K562 (cell line): ENCODE measurements at regions not wholly inside any gene's neighbourhood (a gene's known extent, or its start where the extent isn't known, plus 50 kb on each side); places are given as distances from the start of the nearest gene placed in this dataset.

Experiments used
- ATAC-seq: fragments of 200-7000 bp; cut with Tn5 transposase; 3 replicates; pipeline ENCODE4 v1.9.1; 2020; ENCODE audit warnings: moderate library complexity
- BruUV-seq: library from RNA; stranded (reverse); fragments of 400-500 nt; replicated peaks from 2 replicates; lab custom pipeline; 2021; lab: Mats Ljungman, UMichigan
- CTCF ChIA-PET: fragments of 300-600 bp; formaldehyde crosslinking; extraction: SDS; loops from one replicate; lab custom pipeline; 2021; ENCODE audit warnings: low intra/inter-chr PET ratio; lab: Yijun Ruan, JAX
- POLR2A ChIA-PET: fragments of 300-600, 350-650 bp; sonication (Branson Sonifier 250); formaldehyde crosslinking; extraction: SDS; loops from one replicate; lab custom pipeline; 2021; ENCODE audit warnings: antibody characterized with exemption, inconsistent platforms; lab: Yijun Ruan, JAX
- DNase-seq, 4 experiments: peaks; one replicate each; pipeline versions ENCODE4 v3.0.0 to v3.0.0-alpha.2; 2011 to 2018; ENCODE audit warnings: low spot score in 3 of 4, mixed read lengths in 3 of 4; ENCODE audit errors: extremely low read depth in 1 of 4
- FAIRE-seq: peaks from 2 replicates; lab custom pipeline; 2011; peaks lifted over from hg19 to GRCh38; lab: Jason Lieb, UNC
- H2AFZ ChIP-seq: 2 replicates; pipeline ENCODE4 v1.6.0; 2011; ENCODE audit warnings: low read depth, low read length, control low read depth, inconsistent platforms
- H3K27ac ChIP-seq: fragments of 200-600 bp; 3 replicates; pipeline ENCODE4 v1.8.0; 2011; ENCODE audit warnings: low read depth, mild to moderate bottlenecking, control low read depth, inconsistent platforms, low read length, moderate library complexity, mixed read lengths; ENCODE audit errors: extremely low read depth
- H3K27me3 ChIP-seq, 2 experiments: fragments of 300-600 bp in 1 of 2; 2 replicates in 1 of 2; 3 replicates in 1 of 2; pipeline versions ENCODE4 v1.6.0 to v1.8.0; 2011; ENCODE audit warnings: inconsistent platforms in 2 of 2, low read length in 2 of 2, mild to moderate bottlenecking in 1 of 2, mixed read lengths in 1 of 2, moderate library complexity in 1 of 2; ENCODE audit not compliant: control insufficient read depth in 2 of 2, insufficient read depth in 2 of 2
- H3K36me3 ChIP-seq: fragments of 300-600 bp; 3 replicates; pipeline ENCODE4 v1.8.0; 2011; ENCODE audit warnings: mild to moderate bottlenecking, low read length, inconsistent platforms; ENCODE audit not compliant: control insufficient read depth, insufficient read depth
- H3K4me1 ChIP-seq, 2 experiments: fragments of 200-600 bp in 1 of 2; replicated peaks in 1 of 2; 2 replicates in 1 of 2; 3 replicates in 1 of 2; pipeline versions ENCODE4 v1.5.1 to v1.8.0; 2011; ENCODE audit warnings: inconsistent platforms in 2 of 2, low read length in 2 of 2, mild to moderate bottlenecking in 1 of 2, mixed read lengths in 1 of 2, moderate library complexity in 1 of 2; ENCODE audit not compliant: control insufficient read depth in 2 of 2, insufficient read depth in 2 of 2
- H3K4me2 ChIP-seq: 2 replicates; pipeline ENCODE4 v1.6.1; 2011; ENCODE audit warnings: low read length, control low read depth, inconsistent platforms, mixed read lengths; ENCODE audit not compliant: insufficient read depth
- H3K4me3 ChIP-seq: fragments of 200-600 bp; sonication (generic), shearing (Covaris generic); 2 replicates; pipeline ENCODE4 v1.5.1; 2016; ENCODE audit warnings: control low read depth, inconsistent platforms
- H3K79me2 ChIP-seq: fragments of 200-600 bp; 3 replicates; pipeline ENCODE4 v1.8.0; 2011; ENCODE audit warnings: low read length, inconsistent platforms; ENCODE audit not compliant: control insufficient read depth, insufficient read depth
- H3K9ac ChIP-seq, 2 experiments: 2 replicates each; pipeline versions ENCODE4 v1.6.0 to v1.6.1; 2011; ENCODE audit warnings: low read depth in 2 of 2, low read length in 2 of 2, control low read depth in 1 of 2, inconsistent platforms in 1 of 2, mild to moderate bottlenecking in 1 of 2, mixed read lengths in 1 of 2; ENCODE audit not compliant: insufficient read depth in 1 of 2
- H3K9me1 ChIP-seq: one replicate; pipeline ENCODE4 v1.6.0; 2011; ENCODE audit warnings: inconsistent platforms, mild to moderate bottlenecking, low read length, moderate library complexity; ENCODE audit not compliant: control insufficient read depth, insufficient read depth
- H3K9me3 ChIP-seq: replicated peaks from 2 replicates; pipeline ENCODE4 v1.5.1; 2011; ENCODE audit warnings: low read depth, low read length, inconsistent platforms; ENCODE audit not compliant: control insufficient read depth, insufficient read depth
- H4K20me1 ChIP-seq: replicated peaks from 2 replicates; pipeline ENCODE4 v1.6.1; 2011; ENCODE audit warnings: low read length, inconsistent platforms, mixed read lengths; ENCODE audit not compliant: control insufficient read depth, insufficient read depth
- BRD9 ChIP-seq: fragments of 450-650 bp; IDR thresholded peaks from 2 replicates; pipeline ENCODE4 v1.6.1; 2018; ENCODE audit warnings: low read depth; ENCODE audit not compliant: partially characterized antibody
- DLX4 ChIP-seq: fragments of 250-450 bp; sonication (Bioruptor Pico); IDR thresholded peaks from 2 replicates; pipeline ENCODE4 v1.6.1; 2021; ENCODE audit warnings: mild to moderate bottlenecking
- EP400 ChIP-seq: fragments of 450-650 bp; IDR thresholded peaks from 2 replicates; pipeline ENCODE4 v1.6.1; 2017; ENCODE audit warnings: antibody characterized with exemption, mild to moderate bottlenecking, moderate library complexity
- HDAC8 ChIP-seq: fragments of 450-650 bp; IDR thresholded peaks from 2 replicates; pipeline ENCODE4 v1.6.1; 2016; ENCODE audit warnings: mild to moderate bottlenecking, missing genetic modification characterization, moderate library complexity, missing compliant biosample characterization
- HEY1 ChIP-seq: fragments of 250-450 bp; sonication (Bioruptor Pico); IDR thresholded peaks from 2 replicates; pipeline ENCODE4 v1.5.0; 2020; ENCODE audit warnings: mild to moderate bottlenecking, moderate library complexity, borderline replicate concordance
- JUN ChIP-seq, 2 experiments: sonication (generic) in 1 of 2; formaldehyde crosslinking in 1 of 2; IDR thresholded peaks; 2 replicates each; pipeline versions ENCODE4 v1.6.1 to v1.8.0; 2012 to 2022; ENCODE audit warnings: borderline replicate concordance in 2 of 2, mild to moderate bottlenecking in 2 of 2, improper control_type of control experiment in 1 of 2, low read depth in 1 of 2, low read length in 1 of 2, missing genetic modification reagents in 1 of 2
- MAFG ChIP-seq: fragments of 450-650 bp; conservative IDR thresholded peaks from 2 replicates; pipeline ENCODE4 v1.6.1; 2016; ENCODE audit warnings: missing genetic modification characterization, missing compliant biosample characterization
- TEAD1 ChIP-seq, 2 experiments: fragments of 450-650 bp in 1 of 2; sonication (generic) in 1 of 2; formaldehyde crosslinking; IDR thresholded peaks; 2 replicates each; pipeline versions ENCODE4 v1.4.0 to v1.8.0; 2020 to 2022; ENCODE audit warnings: mild to moderate bottlenecking in 2 of 2, missing genetic modification reagents in 1 of 2
- ZBTB34 ChIP-seq: fragments of 250-450 bp; sonication (Bioruptor Pico); IDR thresholded peaks from 2 replicates; pipeline ENCODE4 v1.8.0; 2021; ENCODE audit warnings: mild to moderate bottlenecking, moderate library complexity
- ZNF12 ChIP-seq: sonication (generic); formaldehyde crosslinking; IDR thresholded peaks from 2 replicates; pipeline ENCODE4 v1.4.0; 2020; ENCODE audit warnings: mild to moderate bottlenecking, missing genetic modification reagents
- ZNF165 ChIP-seq: fragments of 250-450 bp; sonication (Bioruptor Pico); IDR thresholded peaks from 2 replicates; pipeline ENCODE4 v1.4.0; 2020; ENCODE audit warnings: borderline replicate concordance
- ZNF561 ChIP-seq: fragments of 450-650 bp; formaldehyde crosslinking; conservative IDR thresholded peaks from 2 replicates; pipeline ENCODE4 v1.4.0; 2020; ENCODE audit warnings: mild to moderate bottlenecking, moderate library complexity
- ZNF644 ChIP-seq: fragments of 200-800 bp; sonication (Bioruptor generic); IDR thresholded peaks from 2 replicates; pipeline ENCODE4 v1.6.1; 2016; ENCODE audit warnings: low read depth, missing genetic modification characterization, missing compliant biosample characterization
- WGBS: fragments of 100-300 bp; shearing (Covaris generic); methylation state at CpG from one replicate; pipeline ENCODE4 v1.1.6; 2016; ENCODE audit warnings: low coverage, mixed read lengths; ENCODE audit not compliant: insufficient coverage; ENCODE audit errors: missing lambda C conversion rate; 5-methylcytosine and 5-hydroxymethylcytosine counted together
- in situ Hi-C: fragments of 300-500 bp; cut with MboI; formaldehyde crosslinking; loops from 4 replicates; pipeline ENCODE4 v1.15.0; 2018; ENCODE audit warnings: inconsistent platforms, mixed read lengths
- intact Hi-C: fragments of 100-400 bp; cut with micrococcal nuclease; formaldehyde crosslinking; loops from 2 replicates; pipeline ENCODE4 v1.14.2; 2022

- no peak for ATAC-seq
- no peak overlapping the region for H3K9ac ChIP-seq
- no peaks in the 10 kb centered on the region for H4K20me1 ChIP-seq
- in situ Hi-C loops = no loop called here
- no peaks in the 10 kb centered on the region for H3K9me1 ChIP-seq
- no peaks in the 10 kb centered on the region for H3K27me3 ChIP-seq
- H2AFZ ChIP-seq = no peak overlapping the region
- POLR2A ChIA-PET = no interaction called here
- TF ChIP-seq HEY1 (CRISPR knock-in tag) (no peak), ZNF165 (no peak), ZNF644 (tag) (no peak), MAFG (tag) (no peak), BRD9 (no peak), ZBTB34 (no peak), DLX4 (CRISPR knock-in tag) (no peak), TEAD1 (CRISPR knock-in tag; IDR thresholded peaks at IDR 0.05) (no peak), EP400 (no peak), HDAC8 (tag) (no peak), JUN (IDR thresholded peaks at IDR 0.05; ENCODE audit: borderline replicate concordance, low read depth, low read length) (no peak), JUN (CRISPR knock-in tag; IDR thresholded peaks at IDR 0.05; ENCODE audit: borderline replicate concordance) (no peak), ZNF561 (CRISPR knock-in tag) (no peak), ZNF12 (CRISPR knock-in tag) (no peak)
- TF ChIP-seq, all 486 proteins: peak for 0
- no peak overlapping the region for H3K27ac ChIP-seq
- no peaks in the 10 kb centered on the region for H3K4me1 ChIP-seq
- CTCF ChIA-PET = no interaction called here
- H3K79me2 ChIP-seq = no peaks in the 10 kb centered on the region
- intact Hi-C loops = no loop called here
- H3K36me3 ChIP-seq = no peaks in the 10 kb centered on the region
- H3K9me3 ChIP-seq = no peaks in the 10 kb centered on the region
- no peak overlapping the region for H3K4me3 ChIP-seq
- WGBS = 0% methylated on average over 3 of the region's 3 CpGs
- H3K4me2 ChIP-seq = no peak overlapping the region
- BruUV-seq = no TSS peak
- FAIRE-seq (no peak), DNase-seq (no peak)
Observed at GRCh38 chr9:12906646-12907045, 131.8 kb downstream of the LURAP1L start.
